GM13976 (cell line): ENCODE measurements at regions not wholly inside any gene's neighbourhood (a gene's known extent, or its start where the extent isn't known, plus 50 kb on each side); places are given as distances from the start of the nearest gene placed in this dataset.

Experiments used
- DNase-seq: peaks from one replicate; pipeline ENCODE4 v3.0.0; 2012; ENCODE audit warnings: low spot score
- CTCF ChIP-seq: IDR thresholded peaks from 2 replicates; pipeline ENCODE4 v1.5.1; 2012; ENCODE audit warnings: borderline replicate concordance, mild to moderate bottlenecking; ENCODE audit not compliant: insufficient read depth; ENCODE audit errors: extremely low read depth, missing control alignments, control extremely low read depth
- in situ Hi-C: fragments of 300-500 bp; cut with MboI; formaldehyde crosslinking; loops from one replicate; pipeline ENCODE4 v1.12.0; 2022; ENCODE audit warnings: low sequenced_read_pairs, mixed read lengths, inconsistent platforms; ENCODE audit not compliant: unreplicated experiment

GRCh38 chr11:15851051-15851498 lies 505.3 kb downstream of the SOX6 start:
- TF ChIP-seq CTCF = no peak
- no peak for DNase-seq
- in situ Hi-C loops = no loop called here

GRCh38 chr11:15852179-15852578 lies 504.2 kb downstream of the SOX6 start:
- DNase-seq = no peak
- peak; percentile 13 for TF ChIP-seq CTCF
- in situ Hi-C loops = no loop called here

- TF ChIP-seq CTCF = no peak
- in situ Hi-C loops = no loop called here
- no peak for DNase-seq
These were observed 502.1 kb downstream of the SOX6 start for GRCh38 chr11:15854245-15854644.

GRCh38 chr11:15858881-15859280 lies 497.5 kb downstream of the SOX6 start:
- no peak for DNase-seq
- no peak for TF ChIP-seq CTCF
- in situ Hi-C loops = no loop called here

DNA sequence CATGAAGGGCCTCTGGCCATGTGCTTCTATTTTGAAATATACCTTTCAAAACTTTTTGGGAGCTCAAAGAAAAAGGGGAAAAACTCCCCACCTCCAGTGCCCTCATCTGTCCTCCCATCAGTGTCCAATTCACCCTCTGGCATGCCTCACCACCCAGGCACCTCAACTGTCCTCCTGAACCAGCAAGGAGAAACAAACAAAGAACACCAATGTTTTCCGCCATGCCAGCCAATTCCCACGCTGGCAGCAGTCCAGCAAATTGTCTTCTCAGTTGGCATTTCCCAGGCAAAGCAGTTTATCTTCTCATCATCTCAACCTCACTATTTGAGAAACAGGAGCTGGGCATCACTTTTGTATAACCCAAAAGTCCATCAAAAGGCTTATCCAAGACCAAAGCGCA lies 496.9 kb downstream of the SOX6 start:
- no peak for DNase-seq
- no peak for TF ChIP-seq CTCF
- in situ Hi-C loops = no loop called here

- in situ Hi-C loops = no loop called here
- TF ChIP-seq CTCF = no peak
- no peak for DNase-seq
These were observed 495.1 kb downstream of the SOX6 start for GRCh38 chr11:15861256-15861655.

DNA sequence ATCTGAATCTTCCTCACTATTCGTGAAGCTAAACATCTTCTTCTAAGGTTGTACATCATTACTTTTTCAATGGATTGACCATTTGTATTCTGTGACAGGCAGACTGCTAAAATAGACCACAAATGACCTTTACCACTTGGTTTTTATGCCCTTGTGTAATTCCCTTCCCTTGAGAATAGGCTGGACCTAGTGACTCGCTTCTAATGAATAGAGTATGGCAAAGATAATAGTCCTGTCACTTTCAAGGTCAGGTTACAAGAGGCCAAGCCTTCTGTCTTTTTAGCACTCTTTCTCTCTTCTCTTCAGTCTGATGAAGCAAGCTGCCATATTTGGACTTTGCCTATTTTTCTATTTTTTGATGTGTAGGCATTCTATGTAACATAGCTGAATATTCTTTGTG lies 492.9 kb downstream of the SOX6 start:
- DNase-seq = no peak
- TF ChIP-seq CTCF = no peak
- in situ Hi-C loops = no loop called here
